Skeletal muscle satellite cell (primary cell): ENCODE measurements at regions not wholly inside any gene's neighbourhood (a gene's known extent, or its start where the extent isn't known, plus 50 kb on each side); places are given as distances from the start of the nearest gene placed in this dataset.

ENCODE experiments used
- H3K27me3 ChIP-seq: 2 replicates; pipeline ENCODE4 v1.7.0; 2013; ENCODE audit warnings: low read length; ENCODE audit not compliant: control insufficient read depth, insufficient read depth
- H3K36me3 ChIP-seq: 2 replicates; pipeline ENCODE4 v1.7.0; 2013; ENCODE audit warnings: mild to moderate bottlenecking, control low read depth, low read length; ENCODE audit not compliant: insufficient read depth
- H3K4me1 ChIP-seq: 2 replicates; pipeline ENCODE4 v1.7.0; 2013; ENCODE audit warnings: low read length; ENCODE audit not compliant: control insufficient read depth, insufficient read depth
- H3K4me2 ChIP-seq: 2 replicates; pipeline ENCODE4 v1.7.0; 2013; ENCODE audit warnings: mild to moderate bottlenecking, low read length
- H3K4me3 ChIP-seq: 2 replicates; pipeline ENCODE4 v1.7.0; 2013; ENCODE audit warnings: low read length
- H3K9ac ChIP-seq: 2 replicates; pipeline ENCODE4 v1.7.0; 2013; ENCODE audit warnings: mild to moderate bottlenecking, low read depth, low read length, moderate library complexity
- H3K9me3 ChIP-seq: replicated peaks from 2 replicates; pipeline ENCODE4 v1.7.0; 2013; ENCODE audit warnings: mild to moderate bottlenecking, control low read depth, low read length

GRCh38 chr18:37956902-37957301, 391.3 kb upstream of the CELF4 start:
- Histone ChIP-seq H3K4me1 (no peaks in the 10 kb centered on the region), H3K4me2 (no peak overlapping the region), H3K4me3 (no peak overlapping the region), H3K9ac (no peak overlapping the region), H3K36me3 (no peaks in the 10 kb centered on the region), H3K27me3 (no peaks in the 10 kb centered on the region), H3K9me3 (peaks cover 8% of the 10 kb centered on the region)

- Histone ChIP-seq H3K4me3 (no peak overlapping the region), H3K9me3 (peaks cover 8% of the 10 kb centered on the region), H3K4me1 (no peaks in the 10 kb centered on the region), H3K9ac (no peak overlapping the region), H3K36me3 (no peaks in the 10 kb centered on the region), H3K27me3 (no peaks in the 10 kb centered on the region), H3K4me2 (no peak overlapping the region)
Observed at GRCh38 chr18:37956020-37956419, 390.4 kb upstream of the CELF4 start.

- H3K27me3 ChIP-seq = no peaks in the 10 kb centered on the region
- peaks cover 8% of the 10 kb centered on the region for H3K9me3 ChIP-seq
- H3K9ac ChIP-seq = no peak overlapping the region
- no peak overlapping the region for H3K4me3 ChIP-seq
- no peaks in the 10 kb centered on the region for H3K4me1 ChIP-seq
- no peaks in the 10 kb centered on the region for H3K36me3 ChIP-seq
- H3K4me2 ChIP-seq = no peak overlapping the region
Observed at GRCh38 chr18:37955201-37955600, 389.6 kb upstream of the CELF4 start.

GRCh38 chr18:37953876-37954275, 388.3 kb upstream of the CELF4 start:
- H3K9me3 ChIP-seq = peaks cover 4% of the 10 kb centered on the region
- H3K4me3 ChIP-seq = no peak overlapping the region
- H3K4me1 ChIP-seq = no peaks in the 10 kb centered on the region
- no peak overlapping the region for H3K4me2 ChIP-seq
- H3K36me3 ChIP-seq = no peaks in the 10 kb centered on the region
- no peaks in the 10 kb centered on the region for H3K27me3 ChIP-seq
- H3K9ac ChIP-seq = no peak overlapping the region

GRCh38 chr18:37948471-37948870, 382.9 kb upstream of the CELF4 start:
- no peaks in the 10 kb centered on the region for H3K4me1 ChIP-seq
- H3K27me3 ChIP-seq = no peaks in the 10 kb centered on the region
- no peaks in the 10 kb centered on the region for H3K36me3 ChIP-seq
- H3K4me3 ChIP-seq = no peak overlapping the region
- H3K4me2 ChIP-seq = no peak overlapping the region
- peaks cover 7% of the 10 kb centered on the region for H3K9me3 ChIP-seq
- H3K9ac ChIP-seq = no peak overlapping the region

DNA sequence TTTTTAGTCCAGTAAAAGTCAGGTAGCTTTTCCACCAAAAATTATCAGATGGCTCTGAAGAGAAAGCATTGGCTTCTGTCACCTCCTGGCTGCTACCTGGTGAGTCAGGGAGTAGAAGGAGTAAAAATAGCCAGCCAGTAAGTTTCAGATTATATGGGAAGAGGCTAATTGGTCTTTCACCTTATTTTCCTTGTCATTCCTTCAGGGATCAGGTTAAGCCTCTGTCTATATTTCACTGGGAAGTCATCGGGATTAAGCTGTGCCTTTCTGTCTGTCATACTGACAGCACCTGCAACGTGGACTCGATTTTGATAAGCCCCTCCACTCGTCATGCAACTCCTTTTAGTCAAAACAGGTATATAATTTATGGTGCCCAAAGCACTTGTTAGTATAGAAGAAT, 380.7 kb upstream of the CELF4 start:
- Histone ChIP-seq H3K4me2 (no peak overlapping the region), H3K4me3 (no peak overlapping the region), H3K4me1 (no peaks in the 10 kb centered on the region), H3K27me3 (no peaks in the 10 kb centered on the region), H3K36me3 (no peaks in the 10 kb centered on the region), H3K9me3 (peaks cover 5% of the 10 kb centered on the region), H3K9ac (no peak overlapping the region)

DNA sequence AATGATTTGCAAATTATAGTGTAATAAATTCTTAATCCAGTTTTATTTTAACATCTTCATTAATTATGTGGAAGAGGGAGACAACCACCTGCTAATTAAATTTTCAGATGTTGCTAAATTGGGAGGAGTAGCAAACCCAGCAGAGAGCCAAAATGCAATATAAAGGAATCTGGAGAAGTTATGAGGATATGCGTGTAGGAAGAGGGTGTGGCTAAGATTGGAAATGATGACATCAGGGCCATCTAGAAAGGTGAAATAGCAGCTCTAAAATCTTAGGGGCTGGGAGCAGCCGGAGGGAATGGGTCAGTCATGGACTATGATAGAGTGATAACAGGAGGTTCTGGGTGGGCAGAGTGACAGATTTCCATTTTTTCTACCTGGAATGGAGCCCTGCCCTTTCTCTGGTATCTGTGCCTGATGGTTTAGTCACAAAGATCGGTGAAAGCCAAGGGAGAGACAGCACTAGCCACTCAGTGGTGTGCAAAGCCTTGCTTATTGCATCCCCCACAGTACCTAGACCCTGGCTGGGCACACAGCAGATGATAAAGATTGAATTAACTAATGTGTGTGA, 379.2 kb upstream of the CELF4 start:
- Histone ChIP-seq H3K4me3 (no peak overlapping the region), H3K4me2 (no peak overlapping the region), H3K9me3 (peaks cover 5% of the 10 kb centered on the region), H3K36me3 (no peaks in the 10 kb centered on the region), H3K4me1 (no peaks in the 10 kb centered on the region), H3K9ac (no peak overlapping the region), H3K27me3 (no peaks in the 10 kb centered on the region)

- H3K4me2 ChIP-seq = no peak overlapping the region
- H3K9ac ChIP-seq = no peak overlapping the region
- H3K9me3 ChIP-seq = peaks cover 4% of the 10 kb centered on the region
- no peak overlapping the region for H3K4me3 ChIP-seq
- H3K27me3 ChIP-seq = no peaks in the 10 kb centered on the region
- no peaks in the 10 kb centered on the region for H3K4me1 ChIP-seq
- no peaks in the 10 kb centered on the region for H3K36me3 ChIP-seq
Observed at GRCh38 chr18:37937287-37937686, 371.7 kb upstream of the CELF4 start.

- no peaks in the 10 kb centered on the region for H3K4me1 ChIP-seq
- H3K36me3 ChIP-seq = no peaks in the 10 kb centered on the region
- H3K9me3 ChIP-seq = peaks cover 4% of the 10 kb centered on the region
- no peak overlapping the region for H3K4me3 ChIP-seq
- H3K9ac ChIP-seq = no peak overlapping the region
- no peaks in the 10 kb centered on the region for H3K27me3 ChIP-seq
- H3K4me2 ChIP-seq = no peak overlapping the region
Observed at GRCh38 chr18:37935086-37935485, 369.5 kb upstream of the CELF4 start.

- Histone ChIP-seq H3K4me3 (no peak overlapping the region), H3K4me2 (no peak overlapping the region), H3K9me3 (peaks cover 3% of the 10 kb centered on the region), H3K36me3 (no peaks in the 10 kb centered on the region), H3K4me1 (no peaks in the 10 kb centered on the region), H3K27me3 (no peaks in the 10 kb centered on the region), H3K9ac (no peak overlapping the region)
Observed at GRCh38 chr18:37930640-37931039, 365.0 kb upstream of the CELF4 start.

DNA sequence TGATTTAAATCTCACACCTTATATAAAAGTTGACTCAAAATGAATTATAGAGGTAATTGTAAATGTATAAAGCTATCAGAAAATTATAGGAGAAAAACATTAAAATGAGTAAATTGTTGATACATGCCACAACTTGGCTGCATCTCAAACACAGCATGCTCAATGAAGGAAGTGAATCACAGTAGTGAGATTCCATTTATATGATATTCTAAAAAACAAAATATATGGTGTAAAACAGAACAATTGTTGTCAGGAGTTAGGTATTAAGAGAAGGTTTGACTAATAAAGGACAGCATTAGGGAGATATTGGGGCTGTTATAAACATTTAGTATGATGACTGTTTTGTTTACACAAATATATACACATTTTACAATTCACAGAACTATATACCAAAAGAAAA, 356.6 kb upstream of the CELF4 start:
- Histone ChIP-seq H3K9me3 (peaks cover 4% of the 10 kb centered on the region), H3K9ac (no peak overlapping the region), H3K36me3 (no peaks in the 10 kb centered on the region), H3K27me3 (no peaks in the 10 kb centered on the region), H3K4me3 (no peak overlapping the region), H3K4me2 (no peak overlapping the region), H3K4me1 (no peaks in the 10 kb centered on the region)

DNA sequence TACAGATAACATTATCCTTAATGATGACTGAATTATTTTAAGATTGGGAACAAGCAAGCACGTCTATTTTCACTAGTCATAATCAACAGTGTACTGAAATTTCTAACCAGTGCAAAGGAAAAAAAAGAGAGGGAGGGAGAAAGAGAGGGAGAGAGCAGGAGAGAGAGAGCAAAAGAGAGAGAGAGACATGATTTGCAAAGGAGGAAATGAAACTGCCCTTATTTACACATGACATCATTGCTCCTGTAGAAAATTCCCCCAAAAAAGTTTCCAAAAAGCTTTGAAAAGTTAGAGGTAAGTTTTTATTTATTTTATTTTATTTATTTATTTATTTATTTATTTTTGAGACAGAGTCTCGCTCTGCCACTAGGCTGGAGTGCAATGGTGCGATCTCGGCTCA, 355.3 kb upstream of the CELF4 start:
- Histone ChIP-seq H3K27me3 (no peaks in the 10 kb centered on the region), H3K9me3 (peaks cover 4% of the 10 kb centered on the region), H3K36me3 (no peaks in the 10 kb centered on the region), H3K9ac (no peak overlapping the region), H3K4me2 (no peak overlapping the region), H3K4me3 (no peak overlapping the region), H3K4me1 (no peaks in the 10 kb centered on the region)
